Stimulated activated naive CD8-positive, alpha-beta T cell treated with anti-CD3 and anti-CD28 coated beads, Interleukin-15, Interleukin-2, amounts not matched to agents 100 U/mL and 50 U/mL, for 24 hours (primary cell): ENCODE measurements at regions not wholly inside any gene's neighbourhood (a gene's known extent, or its start where the extent isn't known, plus 50 kb on each side); places are given as distances from the start of the nearest gene placed in this dataset.

Source experiments
- ATAC-seq: fragments of 150-1000 bp; cut with Tn5 transposase; one replicate; pipeline ENCODE4 v1.10.0; 2021
- DNase-seq: peaks from one replicate; pipeline ENCODE4 v3.0.0; 2021

DNA sequence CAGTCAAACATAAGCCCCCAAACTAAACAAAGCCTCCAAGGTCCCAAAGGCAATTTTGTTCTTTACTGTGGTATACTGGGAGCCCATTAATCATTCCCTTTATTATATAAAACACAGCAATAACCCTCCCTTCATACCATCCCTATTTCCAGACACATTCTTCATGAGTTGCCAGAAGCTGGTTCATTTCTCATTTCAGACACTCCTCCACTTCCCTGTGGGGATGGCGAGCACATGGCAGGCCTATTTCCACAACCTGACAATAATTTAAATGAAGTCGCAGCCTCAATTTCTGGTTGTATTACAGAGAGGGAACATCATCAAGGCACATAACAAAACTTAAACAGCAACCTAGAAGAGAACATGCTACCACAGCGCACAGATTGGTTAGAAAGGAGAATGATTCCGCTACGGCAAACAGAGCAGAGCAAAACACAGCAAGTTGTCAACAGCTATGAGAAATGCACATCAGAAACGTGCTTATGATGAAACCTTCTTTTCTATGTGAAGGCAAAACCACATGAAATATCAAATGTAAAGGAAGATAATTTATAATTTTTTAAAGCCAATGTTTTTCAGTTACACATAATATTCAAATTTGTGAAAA, 63.3 kb upstream of the ARHGEF3 start:
- DNase-seq (no peak), ATAC-seq (no peak)

DNA sequence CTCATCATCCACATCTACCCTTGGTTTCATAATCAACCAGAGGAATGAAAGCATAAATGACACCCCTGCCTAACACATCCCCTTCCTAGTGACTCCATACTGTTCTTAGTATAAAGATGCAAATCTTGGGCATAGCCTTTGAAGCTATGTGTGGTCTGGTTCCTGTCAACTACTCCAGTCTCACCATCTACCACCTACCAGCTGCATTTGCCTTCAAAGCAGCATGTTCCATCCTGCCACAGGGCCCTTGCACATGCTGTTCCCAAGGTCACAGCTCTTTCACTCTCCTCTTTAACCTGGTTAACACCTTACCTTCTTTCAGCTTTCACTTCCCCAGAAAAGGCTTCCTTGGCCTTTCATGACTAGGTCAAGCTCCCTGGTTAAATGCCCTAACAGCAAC, 62.3 kb upstream of the ARHGEF3 start:
- DNase-seq (peak; percentile 63), ATAC-seq (peak; percentile 88)

DNA sequence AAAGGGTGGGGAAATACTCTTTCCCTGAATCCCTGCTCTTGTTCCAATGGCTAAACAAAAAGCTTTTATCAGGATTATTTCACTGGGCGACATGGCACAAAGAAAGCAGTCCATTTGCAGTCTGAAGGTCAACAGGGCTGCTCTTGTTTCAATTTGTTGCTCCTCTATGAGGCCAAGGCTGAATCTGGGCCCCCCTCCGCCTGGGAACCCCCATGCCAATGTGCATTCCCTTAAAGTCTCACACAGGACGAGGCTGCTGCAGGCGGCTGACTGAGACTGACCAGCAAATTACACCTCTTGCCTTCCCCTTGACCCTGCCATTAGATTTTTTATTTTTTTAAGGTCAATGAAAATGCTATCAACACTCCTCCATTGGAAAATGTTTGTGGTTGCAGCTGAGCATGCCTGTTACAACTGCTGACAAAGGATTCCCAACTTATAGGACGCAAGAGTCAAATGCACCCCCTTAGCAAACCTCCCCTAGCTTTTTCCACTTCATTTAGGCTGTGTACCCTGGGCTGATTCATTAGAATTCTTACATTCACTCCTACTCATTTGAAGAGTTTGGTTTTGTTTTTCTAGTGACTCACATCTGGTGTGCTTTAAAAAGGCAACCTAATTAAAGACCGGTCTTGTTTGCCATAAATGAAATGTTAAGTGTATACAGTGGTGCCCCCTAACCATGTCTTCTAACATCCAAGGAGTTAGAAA, 60.8 kb upstream of the ARHGEF3 start:
- ATAC-seq (peak; percentile 74), DNase-seq (peak; percentile 40)

DNA sequence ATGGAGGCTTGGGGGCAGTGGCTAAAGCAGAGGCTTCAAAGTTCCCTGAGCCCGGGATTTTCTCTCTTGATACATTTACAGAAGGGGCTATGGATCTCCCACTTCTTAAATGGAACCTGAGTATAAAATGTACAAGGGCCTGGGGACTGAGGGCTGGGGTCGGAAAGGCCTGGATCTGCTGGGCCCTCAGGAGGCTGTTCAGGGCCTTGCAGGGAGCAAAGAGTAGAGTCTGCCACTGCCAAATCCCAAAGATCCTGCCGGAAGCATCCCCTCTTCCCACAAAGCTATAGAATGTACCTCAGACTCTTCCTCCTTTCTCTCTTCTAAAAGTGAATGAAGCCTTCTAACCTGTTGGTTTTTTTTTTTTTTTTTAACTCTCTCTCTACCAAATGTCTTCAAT, 59.8 kb upstream of the ARHGEF3 start:
- ATAC-seq (no peak), DNase-seq (no peak)

DNA sequence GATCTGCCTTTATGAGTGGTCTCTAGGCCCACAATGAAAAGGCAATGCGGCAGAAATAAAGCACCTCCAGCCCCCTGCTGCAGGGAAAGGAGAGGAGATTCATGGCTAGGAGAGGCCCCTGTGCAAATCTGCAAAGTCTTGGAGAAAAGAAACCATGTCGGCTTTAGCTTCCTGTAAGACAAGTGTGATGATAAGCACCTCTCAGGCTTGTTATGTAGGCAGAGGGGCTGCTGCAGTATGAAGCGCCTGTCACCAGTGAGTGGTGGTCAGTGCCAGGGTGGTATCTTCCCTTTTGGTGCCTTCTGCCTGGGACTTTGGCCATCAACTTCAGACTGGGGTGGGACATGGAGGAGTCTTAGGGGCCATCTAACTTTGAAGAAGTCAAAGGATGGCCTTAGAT, 59.2 kb upstream of the ARHGEF3 start:
- ATAC-seq (no peak), DNase-seq (no peak)

DNA sequence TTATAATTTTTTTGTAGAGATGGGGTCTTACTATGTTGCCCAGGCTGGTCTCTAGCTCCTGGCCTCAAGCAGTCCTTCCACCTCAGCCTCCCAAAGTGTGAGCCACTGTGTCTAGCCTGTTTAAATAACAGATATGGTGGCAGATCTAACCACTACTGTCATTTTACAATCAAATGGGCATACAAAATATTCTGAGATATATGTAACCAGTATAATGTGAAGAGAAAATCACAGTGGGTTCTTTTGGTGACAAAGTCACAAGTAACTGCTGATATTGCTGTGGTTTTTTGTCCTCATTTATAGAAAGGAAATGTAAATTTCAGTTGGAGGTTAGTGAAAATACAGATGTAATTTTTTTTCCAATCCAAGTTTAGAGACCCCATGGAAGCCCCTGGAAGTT, 58.6 kb upstream of the ARHGEF3 start:
- ATAC-seq (no peak), DNase-seq (no peak)

DNA sequence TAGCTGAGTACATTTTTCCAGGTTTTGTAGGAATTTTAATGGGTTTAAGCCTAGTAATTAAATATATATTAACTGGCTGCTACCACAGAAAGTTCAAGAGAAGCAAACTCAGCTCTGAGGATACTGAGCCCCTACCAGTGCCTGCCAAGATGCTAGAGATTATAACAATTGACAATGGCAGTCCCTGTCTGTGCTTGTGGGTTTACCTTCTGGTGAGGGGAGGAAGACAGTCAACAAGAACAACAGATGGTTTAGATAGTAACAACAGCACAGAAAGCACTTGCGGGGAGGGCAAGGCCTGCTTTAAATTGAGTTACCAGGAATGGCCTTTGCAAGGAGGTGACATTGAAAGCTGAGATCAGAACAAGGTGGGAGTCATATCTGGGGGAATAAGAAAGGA, 56.6 kb upstream of the ARHGEF3 start:
- DNase-seq (no peak), ATAC-seq (no peak)

DNA sequence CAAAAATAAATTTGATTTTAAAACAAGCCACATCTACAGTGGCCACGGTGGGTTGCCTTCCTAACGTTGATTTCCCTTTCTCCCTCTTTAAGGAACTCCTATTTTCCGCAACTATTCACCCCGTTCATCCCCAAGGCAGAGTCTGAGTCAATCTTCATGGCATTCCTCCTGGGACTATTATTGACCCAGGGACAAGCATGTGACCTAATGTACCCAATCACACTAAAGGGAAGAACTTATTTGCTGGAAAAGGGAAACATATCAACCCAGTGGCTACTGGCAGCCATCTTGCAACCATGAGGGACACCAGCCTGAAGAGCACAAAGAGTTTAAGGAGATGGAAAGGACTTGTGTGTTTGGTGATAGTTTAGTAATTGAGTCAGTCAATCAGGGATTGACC, 55.4 kb upstream of the ARHGEF3 start:
- ATAC-seq: no peak

DNA sequence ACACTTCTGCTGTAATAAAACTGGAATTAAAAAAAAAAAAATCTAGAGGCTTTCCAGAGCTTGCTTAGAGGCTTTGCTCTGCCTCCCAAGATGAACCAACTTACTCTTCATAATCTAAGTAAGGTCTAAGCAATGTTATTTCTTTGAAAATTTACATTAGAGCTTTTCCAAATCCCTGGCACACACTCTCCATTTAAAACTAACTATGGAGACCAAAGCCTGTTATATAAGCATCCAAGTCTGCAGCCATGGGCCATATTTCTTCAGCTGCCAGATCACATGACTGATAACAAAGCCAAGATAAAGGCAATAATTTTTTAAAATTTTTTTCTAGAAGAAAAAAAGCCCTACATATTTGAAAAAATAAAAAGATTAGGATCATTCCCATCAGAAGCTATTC, 55.0 kb upstream of the ARHGEF3 start:
- no peak for DNase-seq
- ATAC-seq: no peak

More for the DNA sequence above, 55.4 kb upstream of the ARHGEF3 start:
- DNase-seq: no peak

DNA sequence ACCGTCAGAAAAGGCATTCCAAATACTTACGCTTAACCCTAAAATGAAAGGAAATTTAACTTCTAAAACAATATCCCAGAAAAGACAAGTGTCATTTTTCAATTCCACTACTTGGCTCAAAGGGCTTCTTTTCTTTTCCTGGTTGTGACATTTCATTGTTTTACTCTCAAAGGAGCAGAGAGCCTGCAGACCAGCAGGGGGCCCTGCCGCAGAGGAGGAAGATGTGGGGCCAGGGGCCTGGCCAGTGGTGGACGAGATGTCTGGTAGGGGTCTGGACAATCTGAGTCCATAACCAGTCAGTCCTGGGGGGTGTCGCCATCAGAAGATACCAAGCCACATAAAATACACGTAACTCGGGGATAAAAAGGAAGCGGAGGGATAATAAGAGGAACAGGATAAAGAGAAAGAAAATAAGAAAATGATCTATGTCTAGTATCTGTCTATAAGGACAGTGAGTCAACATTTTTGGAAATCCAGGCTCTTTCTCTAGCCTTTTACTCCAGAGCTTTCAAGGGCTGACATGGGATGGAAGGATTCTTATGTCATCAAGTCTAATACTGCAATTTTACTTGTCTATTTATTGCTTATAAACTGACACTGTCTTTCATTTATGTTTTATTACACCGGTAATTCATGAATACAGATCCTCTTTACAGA, 54.2 kb upstream of the ARHGEF3 start:
- ATAC-seq (no peak), DNase-seq (peak; percentile 56)

DNA sequence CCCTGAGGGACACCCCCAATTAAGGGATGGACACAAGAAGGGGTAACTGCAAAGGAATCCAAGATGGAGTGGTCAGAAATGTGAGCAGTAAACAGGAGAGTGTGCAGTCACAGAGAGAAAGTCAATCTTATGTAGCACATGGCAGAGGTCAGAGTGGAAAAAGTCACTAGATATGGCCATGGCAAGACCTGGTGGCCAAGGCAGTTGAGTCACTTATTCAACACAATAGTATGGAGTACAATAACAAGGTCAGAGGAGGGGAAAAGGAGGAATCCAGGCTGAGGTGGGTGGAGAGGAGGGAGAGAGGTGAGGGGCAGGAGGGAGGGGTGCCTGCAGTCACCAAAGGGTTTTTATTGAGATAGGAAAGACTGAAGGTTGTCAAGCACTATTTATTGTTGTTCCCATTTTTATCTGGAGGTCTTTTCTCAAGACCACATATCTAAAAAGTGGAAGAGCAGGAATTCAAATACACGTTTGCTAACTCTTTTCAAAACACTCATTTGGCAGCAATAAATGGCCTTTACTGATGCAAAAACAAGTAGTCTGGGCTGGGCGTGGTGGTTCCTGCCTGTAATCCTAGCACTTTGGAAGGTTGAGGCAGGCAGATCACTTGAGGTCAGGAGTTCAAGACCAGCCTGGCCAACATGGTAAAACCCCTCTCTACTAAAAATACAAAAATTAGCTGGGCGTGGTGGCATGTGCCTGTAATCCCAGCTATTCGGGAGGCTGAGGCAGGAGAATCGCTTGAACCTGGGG, 53.3 kb upstream of the ARHGEF3 start:
- ATAC-seq (peak; percentile 58), DNase-seq (no peak)

DNA sequence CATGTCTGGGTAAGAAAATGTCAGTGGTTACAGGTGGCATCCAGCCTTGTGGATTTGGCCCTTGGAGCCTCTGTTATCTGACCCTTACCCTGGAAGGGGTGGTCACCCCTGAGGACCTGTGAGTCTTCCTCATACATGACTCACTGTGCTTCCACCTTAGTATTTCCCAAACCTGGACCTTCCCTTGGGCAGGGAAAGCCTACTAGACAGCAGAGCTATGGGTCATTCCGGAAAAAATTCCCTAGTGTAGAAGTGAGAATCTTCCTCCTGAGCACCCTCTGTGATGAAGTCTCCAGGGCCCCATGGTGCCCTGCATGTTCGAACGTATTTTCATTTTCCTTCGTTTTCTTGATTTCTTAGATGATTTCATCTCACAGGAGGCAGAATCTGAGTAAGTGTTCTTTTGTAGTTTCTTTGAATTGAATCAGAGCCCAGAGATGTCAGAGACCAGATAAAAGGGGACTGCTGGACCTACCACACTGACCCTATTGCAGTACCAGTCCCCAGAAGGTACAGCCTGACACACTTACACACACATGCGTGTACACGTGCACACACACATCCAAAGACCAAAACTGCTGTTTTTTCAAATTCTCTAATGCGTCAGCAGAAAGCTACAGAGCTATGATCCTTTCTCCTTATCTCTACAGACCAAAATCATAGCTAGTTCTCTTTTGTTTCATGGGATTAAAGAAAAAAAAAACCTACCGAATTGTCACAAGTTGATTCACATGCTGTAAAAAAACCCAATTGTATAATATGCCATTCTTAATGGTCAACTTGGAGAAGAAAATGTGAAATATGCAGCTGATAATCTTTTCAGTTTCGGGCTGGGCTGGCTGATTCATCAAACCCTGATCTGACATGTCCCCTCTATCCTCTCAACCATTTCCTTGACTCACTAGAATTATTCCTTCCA, 50.5 kb upstream of the ARHGEF3 start:
- ATAC-seq: no peak

More for the DNA sequence above, 50.5 kb upstream of the ARHGEF3 start:
- DNase-seq: no peak
